K562 (cell line): ENCODE measurements at regions not wholly inside any gene's neighbourhood (a gene's known extent, or its start where the extent isn't known, plus 50 kb on each side); places are given as distances from the start of the nearest gene placed in this dataset.

ENCODE experiments used
- ATAC-seq: fragments of 200-7000 bp; cut with Tn5 transposase; 3 replicates; pipeline ENCODE4 v1.9.1; 2020; ENCODE audit warnings: moderate library complexity
- BruUV-seq: library from RNA; stranded (reverse); fragments of 400-500 nt; replicated peaks from 2 replicates; lab custom pipeline; 2021; lab: Mats Ljungman, UMichigan
- CTCF ChIA-PET: fragments of 300-600 bp; formaldehyde crosslinking; extraction: SDS; loops from one replicate; lab custom pipeline; 2021; ENCODE audit warnings: low intra/inter-chr PET ratio; lab: Yijun Ruan, JAX
- POLR2A ChIA-PET: fragments of 300-600, 350-650 bp; sonication (Branson Sonifier 250); formaldehyde crosslinking; extraction: SDS; loops from one replicate; lab custom pipeline; 2021; ENCODE audit warnings: antibody characterized with exemption, inconsistent platforms; lab: Yijun Ruan, JAX
- DNase-seq, 4 experiments: peaks; one replicate each; pipeline versions ENCODE4 v3.0.0 to v3.0.0-alpha.2; 2011 to 2018; ENCODE audit warnings: low spot score in 3 of 4, mixed read lengths in 3 of 4; ENCODE audit errors: extremely low read depth in 1 of 4
- FAIRE-seq: peaks from 2 replicates; lab custom pipeline; 2011; peaks lifted over from hg19 to GRCh38; lab: Jason Lieb, UNC
- H2AFZ ChIP-seq: 2 replicates; pipeline ENCODE4 v1.6.0; 2011; ENCODE audit warnings: low read depth, low read length, control low read depth, inconsistent platforms
- H3K27ac ChIP-seq: fragments of 200-600 bp; 3 replicates; pipeline ENCODE4 v1.8.0; 2011; ENCODE audit warnings: low read depth, mild to moderate bottlenecking, control low read depth, inconsistent platforms, low read length, moderate library complexity, mixed read lengths; ENCODE audit errors: extremely low read depth
- H3K27me3 ChIP-seq, 2 experiments: fragments of 300-600 bp in 1 of 2; 2 replicates in 1 of 2; 3 replicates in 1 of 2; pipeline versions ENCODE4 v1.6.0 to v1.8.0; 2011; ENCODE audit warnings: inconsistent platforms in 2 of 2, low read length in 2 of 2, mild to moderate bottlenecking in 1 of 2, mixed read lengths in 1 of 2, moderate library complexity in 1 of 2; ENCODE audit not compliant: control insufficient read depth in 2 of 2, insufficient read depth in 2 of 2
- H3K36me3 ChIP-seq: fragments of 300-600 bp; 3 replicates; pipeline ENCODE4 v1.8.0; 2011; ENCODE audit warnings: mild to moderate bottlenecking, low read length, inconsistent platforms; ENCODE audit not compliant: control insufficient read depth, insufficient read depth
- H3K4me1 ChIP-seq, 2 experiments: fragments of 200-600 bp in 1 of 2; replicated peaks in 1 of 2; 2 replicates in 1 of 2; 3 replicates in 1 of 2; pipeline versions ENCODE4 v1.5.1 to v1.8.0; 2011; ENCODE audit warnings: inconsistent platforms in 2 of 2, low read length in 2 of 2, mild to moderate bottlenecking in 1 of 2, mixed read lengths in 1 of 2, moderate library complexity in 1 of 2; ENCODE audit not compliant: control insufficient read depth in 2 of 2, insufficient read depth in 2 of 2
- H3K4me2 ChIP-seq: 2 replicates; pipeline ENCODE4 v1.6.1; 2011; ENCODE audit warnings: low read length, control low read depth, inconsistent platforms, mixed read lengths; ENCODE audit not compliant: insufficient read depth
- H3K4me3 ChIP-seq: fragments of 200-600 bp; sonication (generic), shearing (Covaris generic); 2 replicates; pipeline ENCODE4 v1.5.1; 2016; ENCODE audit warnings: control low read depth, inconsistent platforms
- H3K79me2 ChIP-seq: fragments of 200-600 bp; 3 replicates; pipeline ENCODE4 v1.8.0; 2011; ENCODE audit warnings: low read length, inconsistent platforms; ENCODE audit not compliant: control insufficient read depth, insufficient read depth
- H3K9ac ChIP-seq, 2 experiments: 2 replicates each; pipeline versions ENCODE4 v1.6.0 to v1.6.1; 2011; ENCODE audit warnings: low read depth in 2 of 2, low read length in 2 of 2, control low read depth in 1 of 2, inconsistent platforms in 1 of 2, mild to moderate bottlenecking in 1 of 2, mixed read lengths in 1 of 2; ENCODE audit not compliant: insufficient read depth in 1 of 2
- H3K9me1 ChIP-seq: one replicate; pipeline ENCODE4 v1.6.0; 2011; ENCODE audit warnings: inconsistent platforms, mild to moderate bottlenecking, low read length, moderate library complexity; ENCODE audit not compliant: control insufficient read depth, insufficient read depth
- H3K9me3 ChIP-seq: replicated peaks from 2 replicates; pipeline ENCODE4 v1.5.1; 2011; ENCODE audit warnings: low read depth, low read length, inconsistent platforms; ENCODE audit not compliant: control insufficient read depth, insufficient read depth
- H4K20me1 ChIP-seq: replicated peaks from 2 replicates; pipeline ENCODE4 v1.6.1; 2011; ENCODE audit warnings: low read length, inconsistent platforms, mixed read lengths; ENCODE audit not compliant: control insufficient read depth, insufficient read depth
- COPS2 ChIP-seq: fragments of 450-650 bp; conservative IDR thresholded peaks from 2 replicates; pipeline ENCODE4 v1.6.1; 2016; ENCODE audit warnings: mild to moderate bottlenecking, moderate library complexity
- FOXK2 ChIP-seq, 2 experiments: fragments of 450-650 bp; IDR thresholded peaks in 1 of 2; conservative IDR thresholded peaks in 1 of 2; 2 replicates each; pipeline ENCODE4 v1.6.1; 2016; ENCODE audit warnings: low read depth in 2 of 2, mild to moderate bottlenecking in 1 of 2
- ZSCAN32 ChIP-seq: fragments of 450-650 bp; formaldehyde crosslinking; IDR thresholded peaks from 2 replicates; pipeline ENCODE4 v1.4.0; 2020; ENCODE audit warnings: mild to moderate bottlenecking, moderate library complexity
- WGBS: fragments of 100-300 bp; shearing (Covaris generic); methylation state at CpG from one replicate; pipeline ENCODE4 v1.1.6; 2016; ENCODE audit warnings: low coverage, mixed read lengths; ENCODE audit not compliant: insufficient coverage; ENCODE audit errors: missing lambda C conversion rate; 5-methylcytosine and 5-hydroxymethylcytosine counted together
- in situ Hi-C: fragments of 300-500 bp; cut with MboI; formaldehyde crosslinking; loops from 4 replicates; pipeline ENCODE4 v1.15.0; 2018; ENCODE audit warnings: inconsistent platforms, mixed read lengths
- intact Hi-C: fragments of 100-400 bp; cut with micrococcal nuclease; formaldehyde crosslinking; loops from 2 replicates; pipeline ENCODE4 v1.14.2; 2022
- TF ChIP-seq, protein P1 (sequence below): sonication (generic); formaldehyde crosslinking; IDR thresholded peaks from 2 replicates; pipeline ENCODE4 v1.4.0; 2020; ENCODE audit warnings: mild to moderate bottlenecking, missing genetic modification reagents
- TF ChIP-seq, protein P2 (sequence below): sonication (generic); formaldehyde crosslinking; IDR thresholded peaks from 2 replicates; pipeline ENCODE4 v1.8.0; 2022; ENCODE audit warnings: mild to moderate bottlenecking, missing genetic modification reagents

DNA sequence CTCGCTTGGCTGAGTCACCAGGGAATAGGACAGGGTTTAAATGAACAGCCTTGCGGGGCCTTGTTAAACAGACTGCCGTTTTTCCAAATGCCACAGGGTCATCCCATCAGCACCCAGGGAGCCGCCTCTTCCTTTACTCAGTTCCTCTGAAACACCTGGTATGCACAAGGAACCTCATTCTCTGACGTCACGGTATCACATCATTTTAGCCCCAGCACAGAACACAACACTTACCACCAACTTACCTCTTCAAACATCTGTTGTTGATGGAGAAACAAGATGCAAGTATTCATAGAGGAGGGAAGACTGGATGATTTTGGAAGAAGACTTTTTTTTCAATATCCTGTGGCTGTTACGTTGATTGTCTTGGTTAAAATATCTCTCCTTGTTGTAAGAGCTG lies 535.3 kb upstream of the TMEM132C start:
- no peak overlapping the region for H3K27ac ChIP-seq
- no peak for DNase-seq
- no peak for ATAC-seq
- ChIA-PET CTCF (no interaction called here), POLR2A (no interaction called here)
- BruUV-seq, result no TSS peak
- TF ChIP-seq, protein P1, sequence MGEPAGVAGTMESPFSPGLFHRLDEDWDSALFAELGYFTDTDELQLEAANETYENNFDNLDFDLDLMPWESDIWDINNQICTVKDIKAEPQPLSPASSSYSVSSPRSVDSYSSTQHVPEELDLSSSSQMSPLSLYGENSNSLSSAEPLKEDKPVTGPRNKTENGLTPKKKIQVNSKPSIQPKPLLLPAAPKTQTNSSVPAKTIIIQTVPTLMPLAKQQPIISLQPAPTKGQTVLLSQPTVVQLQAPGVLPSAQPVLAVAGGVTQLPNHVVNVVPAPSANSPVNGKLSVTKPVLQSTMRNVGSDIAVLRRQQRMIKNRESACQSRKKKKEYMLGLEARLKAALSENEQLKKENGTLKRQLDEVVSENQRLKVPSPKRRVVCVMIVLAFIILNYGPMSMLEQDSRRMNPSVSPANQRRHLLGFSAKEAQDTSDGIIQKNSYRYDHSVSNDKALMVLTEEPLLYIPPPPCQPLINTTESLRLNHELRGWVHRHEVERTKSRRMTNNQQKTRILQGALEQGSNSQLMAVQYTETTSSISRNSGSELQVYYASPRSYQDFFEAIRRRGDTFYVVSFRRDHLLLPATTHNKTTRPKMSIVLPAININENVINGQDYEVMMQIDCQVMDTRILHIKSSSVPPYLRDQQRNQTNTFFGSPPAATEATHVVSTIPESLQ (CRISPR knock-in tag), result no peak
- TF ChIP-seq COPS2, result no peak
- TF ChIP-seq, protein P2, sequence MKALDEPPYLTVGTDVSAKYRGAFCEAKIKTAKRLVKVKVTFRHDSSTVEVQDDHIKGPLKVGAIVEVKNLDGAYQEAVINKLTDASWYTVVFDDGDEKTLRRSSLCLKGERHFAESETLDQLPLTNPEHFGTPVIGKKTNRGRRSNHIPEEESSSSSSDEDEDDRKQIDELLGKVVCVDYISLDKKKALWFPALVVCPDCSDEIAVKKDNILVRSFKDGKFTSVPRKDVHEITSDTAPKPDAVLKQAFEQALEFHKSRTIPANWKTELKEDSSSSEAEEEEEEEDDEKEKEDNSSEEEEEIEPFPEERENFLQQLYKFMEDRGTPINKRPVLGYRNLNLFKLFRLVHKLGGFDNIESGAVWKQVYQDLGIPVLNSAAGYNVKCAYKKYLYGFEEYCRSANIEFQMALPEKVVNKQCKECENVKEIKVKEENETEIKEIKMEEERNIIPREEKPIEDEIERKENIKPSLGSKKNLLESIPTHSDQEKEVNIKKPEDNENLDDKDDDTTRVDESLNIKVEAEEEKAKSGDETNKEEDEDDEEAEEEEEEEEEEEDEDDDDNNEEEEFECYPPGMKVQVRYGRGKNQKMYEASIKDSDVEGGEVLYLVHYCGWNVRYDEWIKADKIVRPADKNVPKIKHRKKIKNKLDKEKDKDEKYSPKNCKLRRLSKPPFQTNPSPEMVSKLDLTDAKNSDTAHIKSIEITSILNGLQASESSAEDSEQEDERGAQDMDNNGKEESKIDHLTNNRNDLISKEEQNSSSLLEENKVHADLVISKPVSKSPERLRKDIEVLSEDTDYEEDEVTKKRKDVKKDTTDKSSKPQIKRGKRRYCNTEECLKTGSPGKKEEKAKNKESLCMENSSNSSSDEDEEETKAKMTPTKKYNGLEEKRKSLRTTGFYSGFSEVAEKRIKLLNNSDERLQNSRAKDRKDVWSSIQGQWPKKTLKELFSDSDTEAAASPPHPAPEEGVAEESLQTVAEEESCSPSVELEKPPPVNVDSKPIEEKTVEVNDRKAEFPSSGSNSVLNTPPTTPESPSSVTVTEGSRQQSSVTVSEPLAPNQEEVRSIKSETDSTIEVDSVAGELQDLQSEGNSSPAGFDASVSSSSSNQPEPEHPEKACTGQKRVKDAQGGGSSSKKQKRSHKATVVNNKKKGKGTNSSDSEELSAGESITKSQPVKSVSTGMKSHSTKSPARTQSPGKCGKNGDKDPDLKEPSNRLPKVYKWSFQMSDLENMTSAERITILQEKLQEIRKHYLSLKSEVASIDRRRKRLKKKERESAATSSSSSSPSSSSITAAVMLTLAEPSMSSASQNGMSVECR (CRISPR knock-in tag), result no peak
- TF ChIP-seq FOXK2 (conservative IDR thresholded peaks at IDR 0.05 in 1 of 2, IDR thresholded peaks at IDR 0.05 in 1 of 2; ENCODE audit: low read depth in 2 of 2), result no peak
- no peak for TF ChIP-seq ZSCAN32 (CRISPR knock-in tag)
- H3K4me1 ChIP-seq, result no peaks in the 10 kb centered on the region
- H3K9ac ChIP-seq, result no peak overlapping the region
- intact Hi-C loops, result no loop called here
- H3K9me1 ChIP-seq, result no peaks in the 10 kb centered on the region
- no peak for FAIRE-seq
- H3K36me3 ChIP-seq, result no peaks in the 10 kb centered on the region
- WGBS, result 2% methylated on average over 6 of the region's 7 CpGs
- no peaks in the 10 kb centered on the region for H3K79me2 ChIP-seq
- no peak overlapping the region for H2AFZ ChIP-seq
- no peaks in the 10 kb centered on the region for H3K27me3 ChIP-seq
- H4K20me1 ChIP-seq, result no peaks in the 10 kb centered on the region
- H3K9me3 ChIP-seq, result no peaks in the 10 kb centered on the region; the same call in 1 of the 2 replicates
- H3K4me2 ChIP-seq, result no peak overlapping the region
- H3K4me3 ChIP-seq, result no peak overlapping the region
- in situ Hi-C loops, result no loop called here
